HG03025 (cell line): ENCODE measurements at regions not wholly inside any gene's neighbourhood (a gene's known extent, or its start where the extent isn't known, plus 50 kb on each side); places are given as distances from the start of the nearest gene placed in this dataset.

Experiments
- ATAC-seq: cut with Tn5 transposase; IDR thresholded peaks from one replicate; pipeline ENCODE4 v1.9.1; 2021; ENCODE audit warnings: mild to moderate bottlenecking, moderate library complexity; ENCODE audit not compliant: unreplicated experiment, low FRiP score

- no peak for ATAC-seq
Measured at GRCh38 chr5:82812575-82812974, 264.6 kb downstream of the TMEM167A start.

DNA sequence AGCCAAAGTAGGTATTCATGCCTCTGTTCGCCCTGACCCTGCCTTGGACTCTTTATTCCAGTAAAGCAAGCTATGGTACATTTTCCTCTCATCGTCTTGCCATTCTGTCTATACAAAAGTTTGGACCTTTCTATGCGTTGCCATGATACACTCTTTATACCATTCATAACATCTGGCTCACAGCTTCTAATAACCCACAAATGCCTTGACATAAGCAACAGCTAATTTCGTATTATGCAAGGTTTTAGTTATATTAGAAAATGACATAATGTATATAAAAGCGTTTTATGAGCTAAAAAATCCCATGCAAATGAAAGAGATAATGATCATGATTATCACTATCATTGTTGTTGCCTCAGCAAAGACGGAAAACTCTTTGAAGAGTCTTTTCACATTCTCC lies 265.7 kb downstream of the TMEM167A start:
- no peak for ATAC-seq

GRCh38 chr5:82809420-82810143 lies 267.6 kb downstream of the TMEM167A start:
- no peak for ATAC-seq

DNA sequence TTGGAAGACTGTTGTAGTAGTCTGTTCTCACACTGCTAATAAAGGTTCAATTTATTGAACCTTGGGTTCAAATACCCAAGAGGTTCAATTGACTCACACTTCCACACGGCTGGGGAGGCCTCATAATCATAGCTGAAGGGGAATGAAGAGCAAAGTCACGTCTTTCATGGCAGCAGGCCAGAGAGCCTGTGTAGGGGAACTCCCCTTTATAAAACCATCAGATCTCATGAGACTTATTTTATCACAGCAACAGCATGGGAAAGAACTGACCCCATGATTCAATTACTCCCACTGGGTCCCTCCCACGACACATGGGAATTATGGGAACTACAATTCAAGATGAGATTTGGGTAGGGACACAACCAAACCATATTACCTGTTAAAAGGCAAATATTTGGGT lies 268.2 kb downstream of the TMEM167A start:
- ATAC-seq: no peak

GRCh38 chr5:82807021-82807420 lies 270.2 kb downstream of the TMEM167A start:
- ATAC-seq: no peak

- no peak for ATAC-seq
Measured at GRCh38 chr5:82806513-82806912, 270.7 kb downstream of the TMEM167A start.

- no peak for ATAC-seq
Measured at GRCh38 chr5:82804155-82804690, 273.0 kb downstream of the TMEM167A start.

DNA sequence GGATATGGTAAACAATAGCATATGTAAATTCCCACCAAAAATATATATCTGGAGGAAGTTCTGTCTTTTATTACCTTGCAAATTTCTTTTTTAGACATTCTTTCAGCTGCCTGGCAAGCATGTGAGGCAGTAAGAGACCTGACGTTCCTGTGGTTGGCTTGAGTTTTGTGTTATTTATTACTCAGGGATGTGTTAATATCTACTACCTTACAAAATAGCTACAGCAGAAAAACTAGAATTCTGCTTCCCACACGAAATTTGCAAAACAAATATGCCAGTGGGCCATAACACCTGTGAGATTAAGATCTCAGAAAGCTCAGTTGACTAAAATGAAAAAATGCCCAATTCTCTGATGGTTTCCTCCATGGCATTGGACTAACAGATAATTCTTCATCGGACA lies 274.2 kb downstream of the TMEM167A start:
- peak; percentile 59 for ATAC-seq

DNA sequence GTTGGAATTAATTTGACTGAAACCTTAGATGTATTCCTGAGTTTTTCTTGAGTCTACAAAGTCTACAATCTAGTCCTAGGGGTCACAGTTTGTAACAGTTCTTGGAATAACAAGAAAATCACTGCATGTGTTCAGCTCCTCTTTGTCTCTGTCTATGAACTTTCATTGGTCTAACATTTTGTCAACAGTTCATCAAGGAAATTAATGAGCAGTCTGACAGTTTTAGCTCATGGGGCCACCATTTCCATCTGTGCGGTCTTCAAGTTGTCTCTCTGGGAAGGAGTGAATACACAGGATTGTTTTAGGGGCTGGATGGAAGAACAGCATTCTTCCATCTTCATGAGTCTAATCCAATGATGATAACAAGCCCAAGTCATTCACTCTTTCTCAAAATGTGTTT lies 276.4 kb downstream of the TMEM167A start:
- ATAC-seq: no peak

DNA sequence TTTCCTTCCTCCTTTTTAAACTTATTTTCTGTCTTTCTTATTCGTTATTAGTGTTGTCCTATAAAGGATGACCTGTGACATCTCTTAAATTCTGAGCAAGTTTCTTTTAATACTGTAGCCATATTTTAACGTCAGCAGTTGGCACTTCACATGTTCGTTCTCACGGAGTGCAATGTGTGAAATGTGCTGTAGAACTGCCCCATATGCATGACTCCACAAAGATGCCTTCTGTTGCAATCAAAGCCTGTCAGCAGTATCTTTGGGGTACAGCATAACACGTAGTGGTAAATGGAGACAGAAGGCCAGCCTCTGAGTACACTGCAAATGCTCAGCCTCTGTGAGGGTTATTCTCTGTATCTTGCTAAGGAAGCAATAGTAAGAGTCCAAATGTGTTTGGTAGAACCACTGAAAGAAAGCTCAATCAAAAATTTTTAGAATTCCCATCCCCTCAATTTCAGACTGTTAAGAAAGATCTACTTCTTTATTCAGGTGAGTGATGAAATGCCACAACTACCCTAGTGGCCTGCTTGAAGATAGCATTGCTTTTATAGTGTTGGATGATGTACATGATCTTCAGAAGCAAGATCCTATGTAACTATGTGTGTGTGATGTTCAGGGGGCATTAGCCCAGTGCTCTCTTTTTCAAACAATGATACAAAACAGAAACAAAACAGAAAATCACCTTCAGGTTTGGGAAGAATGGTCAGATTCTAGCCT lies 277.7 kb downstream of the TMEM167A start:
- ATAC-seq: no peak

GRCh38 chr5:82798676-82799075 lies 278.5 kb downstream of the TMEM167A start:
- ATAC-seq: no peak

DNA sequence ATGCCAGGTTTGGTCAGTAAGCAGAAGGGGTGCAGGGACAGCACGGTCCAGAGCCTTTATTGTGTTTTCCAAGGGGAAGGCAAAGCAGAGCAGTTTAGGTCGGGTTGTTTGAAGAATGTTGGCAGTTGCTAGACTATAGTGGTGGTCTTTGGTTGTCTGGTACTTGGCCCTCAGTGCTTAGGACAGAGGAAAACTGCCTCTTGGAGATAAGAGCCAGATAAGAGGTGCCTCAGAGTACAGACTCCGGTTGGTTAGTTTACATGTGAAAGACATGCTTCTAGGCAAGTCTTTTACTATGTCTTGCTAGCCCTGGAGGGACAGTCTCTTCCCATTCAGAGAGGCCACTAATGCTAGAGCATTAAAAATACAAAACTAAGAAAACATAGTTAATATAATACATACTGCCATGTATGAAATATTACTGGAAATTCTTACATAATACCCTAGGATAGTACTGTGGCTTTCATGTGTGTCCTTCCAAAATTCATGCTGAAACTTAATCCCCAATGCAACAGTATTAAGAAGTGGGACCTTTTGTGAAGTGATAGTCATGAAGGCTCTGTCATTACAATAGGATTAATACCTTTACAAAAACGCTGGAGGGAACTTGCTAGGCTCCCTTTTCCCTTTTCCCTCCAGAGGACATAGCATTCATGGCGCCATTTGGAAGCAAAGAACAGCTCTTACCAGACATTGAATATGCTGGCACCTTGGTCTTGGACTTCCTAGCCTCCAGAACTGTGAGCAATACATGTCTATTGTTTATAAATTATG lies 280.4 kb downstream of the TMEM167A start:
- ATAC-seq: no peak

DNA sequence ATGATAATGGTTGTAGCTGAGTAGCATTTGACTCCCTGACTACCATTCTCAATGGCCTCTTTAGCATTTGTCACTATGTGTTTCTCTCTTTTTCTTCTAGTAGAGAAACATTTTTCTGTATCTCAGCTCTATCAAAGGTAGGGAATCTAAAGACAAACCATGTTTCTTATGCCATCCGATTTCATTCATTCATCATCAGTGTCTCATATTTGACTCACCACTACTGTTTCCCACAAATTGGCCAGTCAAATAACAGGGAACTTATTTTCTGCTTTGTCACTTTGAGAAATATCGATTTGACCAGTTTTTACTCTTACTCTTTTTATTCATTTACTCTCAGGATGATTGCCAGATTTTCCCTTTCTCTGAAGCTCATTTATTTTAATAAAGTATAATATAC lies 282.3 kb downstream of the TMEM167A start:
- no peak for ATAC-seq

DNA sequence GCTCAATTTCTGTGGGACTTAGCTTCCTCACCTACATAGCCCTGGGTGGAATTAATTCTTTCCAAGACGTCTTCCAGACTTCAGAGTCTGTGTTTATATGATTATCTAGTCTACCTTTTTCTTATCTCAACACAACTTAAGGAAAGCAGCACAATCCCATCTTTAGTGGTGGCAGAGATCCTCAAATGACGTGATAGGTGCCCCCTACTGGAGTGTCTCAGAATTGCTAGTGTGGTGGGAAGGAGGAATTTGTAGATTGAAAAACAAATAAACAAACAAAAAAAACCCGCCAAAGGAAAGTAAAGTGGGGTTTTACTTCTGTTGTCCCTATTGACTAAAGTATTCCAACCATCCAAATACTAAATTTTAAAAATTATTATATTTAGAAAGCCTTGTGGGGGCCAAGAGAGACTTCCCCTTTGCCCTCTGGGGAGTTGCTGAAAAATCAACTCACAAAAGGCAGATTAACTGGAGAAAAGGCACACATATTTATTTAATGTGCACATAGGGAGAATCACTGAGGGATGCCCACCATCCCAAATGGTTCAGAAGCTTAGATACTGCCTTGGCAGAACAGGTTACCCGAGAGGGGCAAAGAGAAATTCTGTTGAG lies 283.3 kb downstream of the TMEM167A start:
- ATAC-seq: no peak

DNA sequence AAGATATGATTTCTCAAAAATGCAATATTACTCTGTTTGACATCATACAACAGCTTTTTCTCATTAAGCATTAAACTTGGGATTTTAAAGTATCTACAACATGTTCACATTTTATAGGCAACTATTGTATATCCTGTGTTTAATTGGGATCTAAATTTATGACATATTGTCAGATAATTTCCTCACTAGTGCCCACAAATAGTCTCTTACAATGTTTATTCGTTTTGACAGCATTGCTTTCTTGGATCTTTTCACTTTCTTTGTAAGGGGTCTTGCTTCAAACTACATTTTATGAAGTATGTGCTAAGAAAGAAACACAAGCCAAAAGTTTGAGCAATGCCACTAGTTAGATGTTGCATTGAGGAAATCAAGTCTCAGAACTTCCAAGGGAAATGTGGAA lies 285.1 kb downstream of the TMEM167A start:
- ATAC-seq: no peak

DNA sequence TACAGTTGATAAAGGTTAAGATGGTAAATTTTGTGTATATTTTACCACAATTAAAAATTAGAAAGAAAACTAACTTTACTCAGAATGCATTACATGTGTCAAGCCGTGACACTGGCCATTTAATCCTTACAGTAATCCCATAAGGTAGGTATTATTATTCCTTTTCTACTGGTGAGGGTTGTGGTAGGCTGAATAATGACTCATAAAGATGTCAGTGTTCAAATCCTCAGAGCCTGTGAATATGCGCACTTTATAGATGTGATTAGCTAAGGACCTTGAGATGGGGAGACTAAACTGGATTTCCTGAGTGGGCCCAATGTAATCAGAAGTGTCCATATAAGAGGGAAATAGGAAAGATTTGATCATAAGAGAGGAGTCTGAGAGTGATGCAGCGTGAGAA lies 288.1 kb downstream of the TMEM167A start:
- ATAC-seq: no peak

- ATAC-seq: no peak
Measured at GRCh38 chr5:82786748-82787147, 290.4 kb downstream of the TMEM167A start.

GRCh38 chr5:82785882-82786509 lies 291.2 kb downstream of the TMEM167A start:
- no peak for ATAC-seq

DNA sequence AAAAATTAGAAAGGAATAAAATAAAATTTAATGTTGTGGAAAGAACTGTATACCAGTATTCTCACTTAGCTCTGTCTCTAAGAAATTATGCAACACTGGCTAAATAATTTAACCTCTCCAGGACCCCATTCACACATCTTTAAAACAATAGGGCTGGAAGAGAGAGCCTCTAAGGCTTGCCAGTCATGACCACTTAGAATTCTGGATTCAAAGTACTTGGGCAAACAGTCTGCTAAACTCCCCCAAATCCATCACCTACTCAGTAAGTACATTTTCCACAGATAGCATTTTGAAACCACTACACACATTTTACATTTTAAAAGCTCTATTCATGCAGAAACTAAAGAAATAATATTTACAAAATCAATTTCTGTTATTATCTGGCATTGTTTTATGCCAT lies 291.7 kb downstream of the TMEM167A start:
- no peak for ATAC-seq

DNA sequence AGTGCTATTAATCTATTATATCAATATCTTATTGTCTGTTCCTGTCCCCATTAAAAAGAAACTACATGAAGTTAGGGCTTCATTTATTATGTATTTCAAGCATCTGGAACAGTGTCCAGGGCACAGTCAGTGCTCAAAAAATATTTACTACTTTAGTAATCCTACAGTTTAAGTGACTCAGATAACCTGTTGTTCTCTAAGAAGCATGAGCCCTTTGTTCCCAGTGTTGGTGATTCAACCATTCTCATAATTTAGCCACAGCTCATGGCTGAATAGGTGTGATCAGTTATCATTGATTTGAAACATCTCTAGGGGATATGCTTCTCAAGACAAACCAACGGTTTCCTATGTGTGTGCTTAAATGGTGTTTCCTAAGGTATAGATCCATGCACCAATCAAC lies 292.7 kb downstream of the TMEM167A start:
- no peak for ATAC-seq
